ENCODE measurements at regions not wholly inside any gene's neighbourhood (a gene's known extent, or its start where the extent isn't known, plus 50 kb on each side); places are given as distances from the start of the nearest gene placed in this dataset.

DNA sequence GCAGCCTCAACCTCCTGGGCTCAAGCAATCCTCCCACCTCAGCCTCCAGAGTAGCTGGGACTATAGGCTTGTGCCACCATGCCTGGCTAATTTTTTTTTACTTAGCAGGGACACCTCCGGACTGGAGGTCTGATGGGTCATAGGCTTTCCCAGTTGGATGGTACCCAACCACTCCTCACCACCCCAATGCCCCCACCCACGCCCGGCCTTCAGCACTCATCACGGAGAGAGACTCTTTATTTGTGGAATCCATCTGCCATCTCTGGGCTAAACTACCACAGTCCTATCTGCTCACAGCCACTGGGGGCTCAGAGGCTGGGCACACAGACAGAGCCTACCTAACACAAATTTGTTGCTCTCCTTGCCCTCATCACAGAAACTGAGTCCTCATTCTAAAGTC is 58.3 kb upstream of the STXBP1 start:
- DNase-seq (ENCODE audit: low read depth): no peak
- TF ChIP-seq, protein P1, sequence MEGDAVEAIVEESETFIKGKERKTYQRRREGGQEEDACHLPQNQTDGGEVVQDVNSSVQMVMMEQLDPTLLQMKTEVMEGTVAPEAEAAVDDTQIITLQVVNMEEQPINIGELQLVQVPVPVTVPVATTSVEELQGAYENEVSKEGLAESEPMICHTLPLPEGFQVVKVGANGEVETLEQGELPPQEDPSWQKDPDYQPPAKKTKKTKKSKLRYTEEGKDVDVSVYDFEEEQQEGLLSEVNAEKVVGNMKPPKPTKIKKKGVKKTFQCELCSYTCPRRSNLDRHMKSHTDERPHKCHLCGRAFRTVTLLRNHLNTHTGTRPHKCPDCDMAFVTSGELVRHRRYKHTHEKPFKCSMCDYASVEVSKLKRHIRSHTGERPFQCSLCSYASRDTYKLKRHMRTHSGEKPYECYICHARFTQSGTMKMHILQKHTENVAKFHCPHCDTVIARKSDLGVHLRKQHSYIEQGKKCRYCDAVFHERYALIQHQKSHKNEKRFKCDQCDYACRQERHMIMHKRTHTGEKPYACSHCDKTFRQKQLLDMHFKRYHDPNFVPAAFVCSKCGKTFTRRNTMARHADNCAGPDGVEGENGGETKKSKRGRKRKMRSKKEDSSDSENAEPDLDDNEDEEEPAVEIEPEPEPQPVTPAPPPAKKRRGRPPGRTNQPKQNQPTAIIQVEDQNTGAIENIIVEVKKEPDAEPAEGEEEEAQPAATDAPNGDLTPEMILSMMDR (IDR thresholded peaks at IDR 0.05; ENCODE audit: insufficient read depth, low read depth, low read length): no peak
- no peak overlapping the region for H3K4me3 ChIP-seq (ENCODE audit: low read depth, low read length)

DNA sequence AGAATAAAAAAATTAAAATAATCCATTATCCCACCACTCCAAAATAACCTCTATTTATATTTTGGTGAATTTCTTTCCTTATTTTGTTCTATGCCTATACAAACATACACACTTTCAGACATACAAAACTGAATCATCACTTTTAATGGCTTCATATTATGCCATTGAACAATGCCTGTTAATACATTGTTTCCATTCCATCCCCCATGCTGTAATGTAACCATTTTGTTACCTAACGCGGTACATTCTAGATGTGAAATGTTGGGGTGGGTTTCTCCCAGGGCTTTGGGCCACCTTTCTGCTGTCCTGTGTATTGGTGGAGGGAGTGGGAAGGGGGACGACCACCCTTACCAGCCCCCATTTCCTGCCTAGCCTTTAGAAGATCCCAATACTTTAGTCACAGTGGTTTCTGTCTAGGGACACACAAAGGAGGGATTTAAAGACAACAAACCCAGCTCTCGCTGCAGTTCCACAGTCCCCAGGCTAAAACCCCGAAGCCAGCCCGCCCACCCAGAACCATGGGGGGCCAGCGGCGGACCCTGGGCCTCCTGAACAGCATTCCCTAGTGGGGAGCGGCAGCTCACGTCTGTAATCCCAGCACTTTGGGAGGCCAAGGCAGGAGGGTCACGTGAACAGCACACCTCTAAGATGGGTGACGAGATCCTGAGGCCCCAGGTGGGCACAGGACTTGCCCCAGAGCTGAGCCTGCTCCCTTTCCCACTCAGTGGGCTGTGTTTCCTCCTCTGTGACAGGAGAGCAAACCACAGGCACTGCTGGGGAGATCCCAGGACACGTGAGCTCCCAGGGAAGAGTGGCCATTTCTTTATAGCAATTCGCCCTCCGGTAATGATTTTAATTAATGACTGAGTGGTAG is 56.9 kb upstream of the STXBP1 start:
- TF ChIP-seq, protein P1 (IDR thresholded peaks at IDR 0.05; ENCODE audit: insufficient read depth, low read depth, low read length): no peak
- H3K4me3 ChIP-seq (ENCODE audit: low read depth, low read length): no peak overlapping the region
- DNase-seq (ENCODE audit: low read depth): peak; percentile 43

DNA sequence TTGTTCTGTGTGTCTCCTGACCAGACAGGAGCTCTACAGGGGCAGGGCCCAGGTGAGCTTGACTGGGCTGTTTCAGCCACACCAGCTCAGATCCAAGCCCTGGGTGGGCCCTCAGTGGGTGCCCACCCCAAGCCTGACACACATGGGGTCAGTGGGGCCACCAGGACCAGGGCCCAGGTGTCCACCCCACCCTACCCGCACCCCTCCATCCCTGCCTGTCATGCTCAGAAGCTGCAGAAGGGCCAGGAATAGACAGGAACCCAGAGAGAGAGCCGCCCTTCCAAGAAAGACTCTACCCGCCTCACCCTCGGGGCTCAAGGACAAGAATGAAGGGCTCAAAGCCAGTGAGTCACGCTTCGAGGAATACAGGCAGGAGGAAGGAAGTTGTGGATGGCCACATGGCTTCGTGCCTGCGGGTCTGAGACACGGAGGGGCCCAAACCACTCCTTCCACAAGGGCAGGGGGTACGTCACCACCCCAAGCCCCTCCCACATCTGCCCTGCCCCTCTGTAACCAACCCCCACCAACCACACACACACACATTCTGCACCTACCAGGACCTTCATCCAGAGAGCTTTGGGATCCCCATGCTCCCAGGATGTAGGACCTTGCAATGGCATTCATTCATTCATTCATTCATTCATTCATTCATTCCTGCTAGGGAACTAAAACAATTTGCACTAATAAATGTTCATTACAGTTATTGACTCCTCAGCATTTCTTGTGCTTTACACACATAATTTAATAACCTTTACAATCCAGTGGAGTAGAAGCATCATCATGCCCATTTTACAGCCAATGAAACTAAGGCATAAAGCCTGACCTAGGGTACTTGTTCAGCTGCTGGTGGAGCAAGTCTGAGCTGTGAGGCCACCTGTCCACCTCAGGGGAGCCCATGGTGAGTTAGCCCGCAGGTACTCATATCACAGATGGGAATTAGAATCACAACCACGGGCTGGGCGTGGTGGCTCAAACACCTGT is 55.9 kb upstream of the STXBP1 start:
- TF ChIP-seq, protein P1 (IDR thresholded peaks at IDR 0.05; ENCODE audit: insufficient read depth, low read depth, low read length): no peak
- no peak overlapping the region for H3K4me3 ChIP-seq (ENCODE audit: low read depth, low read length)
- peak; percentile 91 for DNase-seq (ENCODE audit: low read depth)

DNA sequence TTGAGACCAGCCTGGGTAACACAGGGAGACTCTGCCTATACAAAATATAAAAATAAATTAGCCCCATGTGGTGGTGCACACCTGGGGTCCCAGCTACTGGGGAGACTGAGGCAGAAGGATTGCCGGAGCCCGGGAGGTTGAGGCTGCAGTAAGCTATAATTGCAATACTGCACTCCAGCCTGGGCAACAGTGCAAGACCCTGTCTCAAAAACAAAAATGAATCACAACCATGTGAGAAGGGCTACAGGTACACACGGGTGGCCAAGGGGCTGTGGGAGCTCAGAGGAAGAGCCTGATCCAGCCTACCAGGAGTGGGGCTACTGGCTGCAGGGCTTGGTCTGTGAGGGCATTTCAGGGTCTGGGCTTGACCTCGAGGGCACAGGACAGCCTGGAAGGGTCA is 55.2 kb upstream of the STXBP1 start:
- no peak for DNase-seq (ENCODE audit: low read depth)
- no peak overlapping the region for H3K4me3 ChIP-seq (ENCODE audit: low read depth, low read length)
- TF ChIP-seq, protein P1 (IDR thresholded peaks at IDR 0.05; ENCODE audit: insufficient read depth, low read depth, low read length): no peak

DNA sequence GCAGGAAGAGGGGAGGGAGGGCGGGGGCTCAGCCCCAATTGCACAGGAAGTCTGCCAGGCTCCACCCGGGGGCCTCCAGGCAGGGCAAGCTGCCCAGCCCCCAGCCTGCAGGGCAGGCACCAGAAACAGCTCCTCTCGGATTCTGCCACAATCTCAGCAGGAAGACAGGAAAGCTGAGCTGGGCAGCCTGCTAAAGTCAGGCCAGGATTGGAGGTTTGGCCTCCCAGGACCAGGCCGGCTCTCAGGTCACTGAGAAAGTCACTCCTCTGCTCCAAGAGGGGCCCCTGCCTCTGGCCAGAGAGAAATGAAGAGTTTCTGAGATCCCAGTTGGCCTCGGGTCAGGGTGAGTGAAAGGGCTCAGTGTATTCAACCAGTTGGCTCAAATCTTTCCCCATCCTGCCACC is 54.6 kb upstream of the STXBP1 start:
- TF ChIP-seq, protein P1 (IDR thresholded peaks at IDR 0.05; ENCODE audit: insufficient read depth, low read depth, low read length): no peak
- peak; percentile 72 for DNase-seq (ENCODE audit: low read depth)
- H3K4me3 ChIP-seq (ENCODE audit: low read depth, low read length): peak overlapping the region; percentile 22

DNA sequence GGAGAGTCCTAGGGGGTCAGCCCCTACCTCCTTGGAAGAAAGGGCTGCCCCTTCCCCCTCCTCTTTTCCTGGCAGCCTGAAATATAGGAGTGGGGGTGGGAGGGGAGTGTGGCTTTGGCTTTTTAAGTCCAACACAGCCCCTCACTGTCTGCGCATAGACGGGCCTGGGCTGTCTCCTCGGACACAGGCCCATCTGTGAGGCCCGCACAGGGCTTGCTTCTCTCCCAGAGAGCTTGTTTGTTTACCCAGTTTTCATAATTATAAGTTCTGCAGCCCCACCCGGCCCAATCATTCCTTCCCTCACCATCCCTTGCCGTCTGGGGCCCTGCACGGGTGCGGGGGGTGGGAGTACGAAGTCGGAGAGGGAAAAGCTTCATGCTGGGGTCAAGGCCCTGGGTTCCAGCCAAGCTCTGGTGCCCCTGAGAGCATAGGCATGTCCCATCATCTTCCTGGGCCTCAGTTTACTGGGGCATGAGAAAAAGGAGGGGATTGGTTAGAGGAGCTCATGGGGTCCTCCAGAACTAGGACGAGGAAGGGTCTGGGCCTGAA is 54.0 kb upstream of the STXBP1 start:
- TF ChIP-seq, protein P1 (IDR thresholded peaks at IDR 0.05; ENCODE audit: insufficient read depth, low read depth, low read length): no peak
- peak; percentile 28 for DNase-seq (ENCODE audit: low read depth)
- H3K4me3 ChIP-seq (ENCODE audit: low read depth, low read length): peak overlapping the region; percentile 22

All from fibroblast of villous mesenchyme (primary cell).